ENCODE measurements at regions not wholly inside any gene's neighbourhood (a gene's known extent, or its start where the extent isn't known, plus 50 kb on each side); places are given as distances from the start of the nearest gene placed in this dataset.

- TF ChIP-seq CSRNP3 (CRISPR knock-in tag; IDR thresholded peaks at IDR 0.05): no peak
- no peak for TF ChIP-seq GLIS3 (CRISPR knock-in tag; IDR thresholded peaks at IDR 0.05)
- no peak for TF ChIP-seq TCF4 (CRISPR knock-in tag; IDR thresholded peaks at IDR 0.05; ENCODE audit: borderline replicate concordance)
- no peak for TF ChIP-seq ARNTL (CRISPR knock-in tag; IDR thresholded peaks at IDR 0.05; ENCODE audit: borderline replicate concordance, low read depth)
Observed at GRCh38 chr6:155795173-155795796, 339.6 kb upstream of the NOX3 start (continued).

GRCh38 chr6:155791891-155792290, 336.3 kb upstream of the NOX3 start:
- TF ChIP-seq TOX (CRISPR knock-in tag; IDR thresholded peaks at IDR 0.05; ENCODE audit: borderline replicate concordance) (no peak), ZNF8 (CRISPR knock-in tag; IDR thresholded peaks at IDR 0.05) (no peak), ARNTL (CRISPR knock-in tag; IDR thresholded peaks at IDR 0.05; ENCODE audit: borderline replicate concordance, low read depth) (no peak), CREB5 (CRISPR knock-in tag; IDR thresholded peaks at IDR 0.05; ENCODE audit: low read depth) (no peak), GLIS3 (CRISPR knock-in tag; IDR thresholded peaks at IDR 0.05) (no peak), ZFP30 (CRISPR knock-in tag; IDR thresholded peaks at IDR 0.05) (no peak), BACH2 (CRISPR knock-in tag; IDR thresholded peaks at IDR 0.05; ENCODE audit: borderline replicate concordance) (no peak), POU6F1 (CRISPR knock-in tag; IDR thresholded peaks at IDR 0.05; ENCODE audit: borderline replicate concordance, low read depth) (no peak), ZNF70 (CRISPR knock-in tag; IDR thresholded peaks at IDR 0.05) (no peak), CSDC2 (CRISPR knock-in tag; IDR thresholded peaks at IDR 0.05) (no peak), PATZ1 (CRISPR knock-in tag; IDR thresholded peaks at IDR 0.05; ENCODE audit: borderline replicate concordance) (no peak), ZFP3 (CRISPR knock-in tag; IDR thresholded peaks at IDR 0.05) (no peak), PPARA (CRISPR knock-in tag; IDR thresholded peaks at IDR 0.05; ENCODE audit: borderline replicate concordance) (no peak), ESRRG (CRISPR knock-in tag; IDR thresholded peaks at IDR 0.05) (no peak), TSHZ2 (CRISPR knock-in tag; IDR thresholded peaks at IDR 0.05) (no peak), SNAI2 (CRISPR knock-in tag; IDR thresholded peaks at IDR 0.05) (no peak), TCF4 (CRISPR knock-in tag; IDR thresholded peaks at IDR 0.05; ENCODE audit: borderline replicate concordance) (no peak), ZNF565 (CRISPR knock-in tag; conservative IDR thresholded peaks at IDR 0.05; ENCODE audit: low read depth) (no peak)
- ATAC-seq: no peak

- no peak for ATAC-seq
- TF ChIP-seq ZNF70 (CRISPR knock-in tag; IDR thresholded peaks at IDR 0.05) (no peak), ZC3H10 (CRISPR knock-in tag; IDR thresholded peaks at IDR 0.05) (no peak), ESRRG (CRISPR knock-in tag; IDR thresholded peaks at IDR 0.05) (no peak), BACH2 (CRISPR knock-in tag; IDR thresholded peaks at IDR 0.05; ENCODE audit: borderline replicate concordance) (no peak), PATZ1 (CRISPR knock-in tag; IDR thresholded peaks at IDR 0.05; ENCODE audit: borderline replicate concordance) (no peak), CREB5 (CRISPR knock-in tag; IDR thresholded peaks at IDR 0.05; ENCODE audit: low read depth) (no peak), ZNF8 (CRISPR knock-in tag; IDR thresholded peaks at IDR 0.05) (no peak), ISL1 (CRISPR knock-in tag; IDR thresholded peaks at IDR 0.05) (no peak), ZNF565 (CRISPR knock-in tag; conservative IDR thresholded peaks at IDR 0.05; ENCODE audit: low read depth) (no peak), OSR1 (CRISPR knock-in tag; IDR thresholded peaks at IDR 0.05) (no peak), ZFP30 (CRISPR knock-in tag; IDR thresholded peaks at IDR 0.05) (no peak), ZFP3 (CRISPR knock-in tag; IDR thresholded peaks at IDR 0.05) (no peak), RARB (CRISPR knock-in tag; IDR thresholded peaks at IDR 0.05) (no peak), GLIS3 (CRISPR knock-in tag; IDR thresholded peaks at IDR 0.05) (no peak), ARNTL (CRISPR knock-in tag; IDR thresholded peaks at IDR 0.05; ENCODE audit: borderline replicate concordance, low read depth) (no peak), SNAI2 (CRISPR knock-in tag; IDR thresholded peaks at IDR 0.05) (no peak), PPARA (CRISPR knock-in tag; IDR thresholded peaks at IDR 0.05; ENCODE audit: borderline replicate concordance) (no peak), TCF4 (CRISPR knock-in tag; IDR thresholded peaks at IDR 0.05; ENCODE audit: borderline replicate concordance) (no peak), CSDC2 (CRISPR knock-in tag; IDR thresholded peaks at IDR 0.05) (no peak)
Observed at GRCh38 chr6:155791186-155791585, 335.5 kb upstream of the NOX3 start.
